CD14-positive monocyte (primary cell): ENCODE measurements at regions not wholly inside any gene's neighbourhood (a gene's known extent, or its start where the extent isn't known, plus 50 kb on each side); places are given as distances from the start of the nearest gene placed in this dataset.

Source experiments
- DNase-seq, 3 donors: peaks; one replicate each; pipeline ENCODE4 v3.0.0-alpha.2; 2011 to 2022
- H2AFZ ChIP-seq: 2 replicates; pipeline ENCODE4 v1.6.0; 2012; ENCODE audit warnings: mild to moderate bottlenecking, low read depth, low read length, inconsistent platforms; ENCODE audit not compliant: insufficient read depth, poor library complexity, severe bottlenecking
- H3K27ac ChIP-seq, 2 donors: 1 replicate in 1 of 2; 2 replicates in 1 of 2; pipeline ENCODE4 v1.5.1; 2012 to 2013; ENCODE audit warnings: low read length in 2 of 2, control low read depth in 1 of 2, inconsistent platforms in 1 of 2, low read depth in 1 of 2, mild to moderate bottlenecking in 1 of 2
- H3K27me3 ChIP-seq, 2 donors: one replicate each; pipeline versions ENCODE4 v1.6.0 to v1.6.1; 2011 to 2013; ENCODE audit warnings: low read length in 2 of 2; ENCODE audit not compliant: control insufficient read depth in 2 of 2, insufficient read depth in 2 of 2
- H3K36me3 ChIP-seq, 2 donors: replicated peaks in 1 of 2; 1 replicate in 1 of 2; 2 replicates in 1 of 2; pipeline versions ENCODE4 v1.5.1 to v1.6.1; 2012 to 2013; ENCODE audit warnings: low read length in 2 of 2, control low read depth in 1 of 2, inconsistent platforms in 1 of 2, mild to moderate bottlenecking in 1 of 2; ENCODE audit not compliant: insufficient read depth in 2 of 2, control insufficient read depth in 1 of 2
- H3K4me1 ChIP-seq, 2 donors: 1 replicate in 1 of 2; 2 replicates in 1 of 2; pipeline versions ENCODE4 v1.5.1 to v1.6.1; 2012 to 2013; ENCODE audit warnings: low read length in 2 of 2, control low read depth in 1 of 2, inconsistent platforms in 1 of 2, mild to moderate bottlenecking in 1 of 2, moderate library complexity in 1 of 2; ENCODE audit not compliant: insufficient read depth in 2 of 2, control insufficient read depth in 1 of 2
- H3K4me2 ChIP-seq: replicated peaks from 2 replicates; pipeline ENCODE3; 2012; ENCODE audit warnings: low read length, moderate library complexity, mild to moderate bottlenecking; ENCODE audit not compliant: poor library complexity, severe bottlenecking; ENCODE audit errors: extremely low read depth
- H3K4me3 ChIP-seq, 3 experiments: fragments of 200-600 bp in 1 of 3; sonication (generic) in 1 of 3; replicated peaks in 1 of 3; 1 replicate in 2 of 3; 2 replicates in 1 of 3; pipeline ENCODE4 v1.5.1; 2011 to 2013; ENCODE audit warnings: low read length in 3 of 3, mild to moderate bottlenecking in 3 of 3, control low read depth in 2 of 3, low read depth in 2 of 3, inconsistent platforms in 1 of 3, moderate library complexity in 1 of 3
- H3K79me2 ChIP-seq: 2 replicates; pipeline ENCODE4 v1.6.0; 2012; ENCODE audit warnings: mild to moderate bottlenecking, control low read depth, inconsistent platforms, low read length, moderate library complexity; ENCODE audit not compliant: insufficient read depth
- H3K9ac ChIP-seq: 2 replicates; pipeline ENCODE4 v1.6.0; 2017; ENCODE audit warnings: low read length, mild to moderate bottlenecking; ENCODE audit not compliant: insufficient read depth, poor library complexity, severe bottlenecking
- H3K9me3 ChIP-seq, 2 donors: replicated peaks in 1 of 2; 1 replicate in 1 of 2; 2 replicates in 1 of 2; pipeline versions ENCODE4 v1.5.1 to v1.6.1; 2012 to 2013; ENCODE audit warnings: low read length in 2 of 2, control low read depth in 1 of 2; ENCODE audit not compliant: control insufficient read depth in 1 of 2, insufficient read depth in 1 of 2
- H4K20me1 ChIP-seq: 2 replicates; pipeline ENCODE4 v1.6.0; 2012; ENCODE audit warnings: mild to moderate bottlenecking, low read length, control low read depth, moderate library complexity; ENCODE audit not compliant: insufficient read depth
- H3K27ac Mint-ChIP-seq, 7 donors: one replicate each; pipeline ENCODE4 v1.8.0; 2020; ENCODE audit warnings: mild to moderate bottlenecking in 7 of 7, mixed read lengths in 7 of 7, moderate library complexity in 6 of 7, inconsistent platforms in 2 of 7
- H3K27me3 Mint-ChIP-seq, 3 donors: one replicate each; pipeline ENCODE4 v1.8.0; 2021 to 2022; ENCODE audit warnings: low read depth in 3 of 3, mild to moderate bottlenecking in 3 of 3, mixed read lengths in 3 of 3, moderate library complexity in 3 of 3, inconsistent platforms in 1 of 3
- H3K36me3 Mint-ChIP-seq, 2 donors: one replicate each; pipeline ENCODE4 v1.8.0; 2020; ENCODE audit warnings: mixed read lengths in 2 of 2, inconsistent platforms in 1 of 2, mild to moderate bottlenecking in 1 of 2
- H3K4me1 Mint-ChIP-seq: one replicate; pipeline ENCODE4 v1.8.0; 2020; ENCODE audit warnings: mild to moderate bottlenecking, mixed read lengths
- H3K4me3 Mint-ChIP-seq, 2 donors: one replicate each; pipeline ENCODE4 v1.8.0; 2020; ENCODE audit warnings: mild to moderate bottlenecking in 2 of 2, mixed read lengths in 2 of 2, moderate library complexity in 1 of 2
- H3K9me3 Mint-ChIP-seq, 7 donors: one replicate each; pipeline ENCODE4 v1.8.0; 2020 to 2022; ENCODE audit warnings: mixed read lengths in 7 of 7, mild to moderate bottlenecking in 6 of 7, moderate library complexity in 6 of 7, inconsistent platforms in 2 of 7
- WGBS: methylation state at CpG from one replicate; pipeline ENCODE4 v1.1.5; 2013; ENCODE audit warnings: missing lambda C conversion rate; ENCODE audit not compliant: insufficient coverage; 5-methylcytosine and 5-hydroxymethylcytosine counted together
- intact Hi-C, 2 donors: fragments of 100-400 bp; cut with micrococcal nuclease; formaldehyde crosslinking; loops; one replicate each; pipeline versions ENCODE4 v1.15.0 to v1.15.1; 2023
- TF ChIP-seq, protein P1 (sequence below): fragments of 200-600 bp; IDR thresholded peaks from one replicate; pipeline ENCODE4 v1.8.0; 2022; ENCODE audit warnings: antibody characterized with exemption, mild to moderate bottlenecking

GRCh38 chr9:17894501-17895160, 315.8 kb downstream of the SH3GL2 start:
- Histone ChIP-seq H3K27me3 (no peaks in the 10 kb centered on the region), H4K20me1 (no peaks in the 10 kb centered on the region), H3K79me2 (no peaks in the 10 kb centered on the region), H3K4me3 (no peak overlapping the region), H2AFZ (no peak overlapping the region), H3K36me3 (no peaks in the 10 kb centered on the region), H3K9me3 (no peaks in the 10 kb centered on the region), H3K27ac (no peak overlapping the region), H3K4me2 (no peak overlapping the region), H3K9ac (no peak overlapping the region), H3K4me1 (no peaks in the 10 kb centered on the region)
- TF ChIP-seq, protein P1, sequence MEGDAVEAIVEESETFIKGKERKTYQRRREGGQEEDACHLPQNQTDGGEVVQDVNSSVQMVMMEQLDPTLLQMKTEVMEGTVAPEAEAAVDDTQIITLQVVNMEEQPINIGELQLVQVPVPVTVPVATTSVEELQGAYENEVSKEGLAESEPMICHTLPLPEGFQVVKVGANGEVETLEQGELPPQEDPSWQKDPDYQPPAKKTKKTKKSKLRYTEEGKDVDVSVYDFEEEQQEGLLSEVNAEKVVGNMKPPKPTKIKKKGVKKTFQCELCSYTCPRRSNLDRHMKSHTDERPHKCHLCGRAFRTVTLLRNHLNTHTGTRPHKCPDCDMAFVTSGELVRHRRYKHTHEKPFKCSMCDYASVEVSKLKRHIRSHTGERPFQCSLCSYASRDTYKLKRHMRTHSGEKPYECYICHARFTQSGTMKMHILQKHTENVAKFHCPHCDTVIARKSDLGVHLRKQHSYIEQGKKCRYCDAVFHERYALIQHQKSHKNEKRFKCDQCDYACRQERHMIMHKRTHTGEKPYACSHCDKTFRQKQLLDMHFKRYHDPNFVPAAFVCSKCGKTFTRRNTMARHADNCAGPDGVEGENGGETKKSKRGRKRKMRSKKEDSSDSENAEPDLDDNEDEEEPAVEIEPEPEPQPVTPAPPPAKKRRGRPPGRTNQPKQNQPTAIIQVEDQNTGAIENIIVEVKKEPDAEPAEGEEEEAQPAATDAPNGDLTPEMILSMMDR: no peak
- intact Hi-C loops: no loop called here
- Mint-ChIP-seq H3K27me3 (no peaks in the 10 kb centered on the region), H3K9me3 (peaks cover 0 to 2% (median 0%) of the 10 kb centered on the region in 7 donors), H3K36me3 (no peaks in the 10 kb centered on the region), H3K4me3 (no peak overlapping the region), H3K4me1 (no peaks in the 10 kb centered on the region), H3K27ac (no peak overlapping the region)
- WGBS: 80% methylated on average over 2 of the region's 4 CpGs
- DNase-seq: no peak

GRCh38 chr9:17900606-17901005, 321.7 kb downstream of the SH3GL2 start:
- no peaks in the 10 kb centered on the region for H3K9me3 ChIP-seq
- Mint-ChIP-seq H3K4me1 (no peaks in the 10 kb centered on the region), H3K27me3 (peaks cover 2 to 12% (median 7%) of the 10 kb centered on the region in 3 donors), H3K36me3 (no peaks in the 10 kb centered on the region), H3K27ac (no peak overlapping the region), H3K4me3 (no peak overlapping the region), H3K9me3 (peaks cover 0 to 4% (median 0%) of the 10 kb centered on the region in 7 donors)
- no peak overlapping the region for H3K9ac ChIP-seq
- H3K4me2 ChIP-seq: no peak overlapping the region
- no peaks in the 10 kb centered on the region for H4K20me1 ChIP-seq
- no peak overlapping the region for H2AFZ ChIP-seq
- H3K27ac ChIP-seq: no peak overlapping the region
- no peaks in the 10 kb centered on the region for H3K4me1 ChIP-seq
- TF ChIP-seq, protein P1: no peak
- intact Hi-C loops: no loop called here
- 93% methylated on average over 3 of the region's 7 CpGs for WGBS
- H3K4me3 ChIP-seq: no peak overlapping the region
- H3K79me2 ChIP-seq: no peaks in the 10 kb centered on the region
- peaks cover 1 to 2% of the 10 kb centered on the region in 2 donors for H3K27me3 ChIP-seq
- H3K36me3 ChIP-seq: no peaks in the 10 kb centered on the region
- DNase-seq: no peak
